NCI-H510A treated with DMSO at 0.1 percent for 48 hours (cell line): ENCODE measurements at regions not wholly inside any gene's neighbourhood (a gene's known extent, or its start where the extent isn't known, plus 50 kb on each side); places are given as distances from the start of the nearest gene placed in this dataset.

ENCODE experiments used
- DNase-seq: peaks from one replicate; lab custom pipeline; 2025; lab: John Stamatoyannopoulos, UW

DNA sequence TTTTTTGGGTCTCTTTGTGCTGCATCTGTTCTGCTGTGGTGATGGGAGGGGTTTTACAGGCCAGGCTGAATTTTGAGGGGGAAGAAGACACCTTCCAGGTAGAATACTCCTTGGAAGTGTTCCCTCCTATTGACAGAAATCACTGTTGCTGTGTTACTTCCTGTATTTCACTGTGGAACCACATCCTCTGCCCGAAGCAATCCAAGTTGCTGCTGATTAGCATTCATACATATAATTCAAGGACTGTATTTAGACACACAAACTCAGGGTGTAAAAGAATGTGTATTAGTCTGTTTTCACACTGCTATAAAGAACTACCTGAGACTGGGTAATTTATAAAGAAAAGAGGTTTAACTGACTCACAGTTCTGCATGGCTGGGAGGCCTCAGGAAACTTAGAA is 50.6 kb upstream of the TMEM244 start:
- DNase-seq, result no peak
